ENCODE measurements at regions not wholly inside any gene's neighbourhood (a gene's known extent, or its start where the extent isn't known, plus 50 kb on each side); places are given as distances from the start of the nearest gene placed in this dataset.

- TF ChIP-seq EZH2 (IDR thresholded peaks at IDR 0.05; ENCODE audit: borderline replicate concordance, control insufficient read depth, low read depth, low read length) (no peak), CTCF (IDR thresholded peaks at IDR 0.05 in 2 of 3, conservative IDR thresholded peaks at IDR 0.05 in 1 of 3; ENCODE audit: control insufficient read depth in 2 of 3, extremely low read depth in 1 of 3, insufficient read depth in 1 of 3, low read depth in 3 of 3, low read length in 3 of 3) (no peak)
These were observed 391.0 kb upstream of the IRX2 start for GRCh38 chr5:3142261-3143027.
